Erythroblast (primary cell): ENCODE measurements at regions not wholly inside any gene's neighbourhood (a gene's known extent, or its start where the extent isn't known, plus 50 kb on each side); places are given as distances from the start of the nearest gene placed in this dataset.

ENCODE experiments used
- GATA1 ChIP-seq: IDR thresholded peaks from 2 replicates; pipeline ENCODE4 v1.6.1; 2011; ENCODE audit warnings: low read depth, mild to moderate bottlenecking, control low read depth, low read length, moderate library complexity
- POLR2A ChIP-seq: IDR thresholded peaks from 2 replicates; pipeline ENCODE4 v1.6.1; 2011; ENCODE audit warnings: mild to moderate bottlenecking, low read length

DNA sequence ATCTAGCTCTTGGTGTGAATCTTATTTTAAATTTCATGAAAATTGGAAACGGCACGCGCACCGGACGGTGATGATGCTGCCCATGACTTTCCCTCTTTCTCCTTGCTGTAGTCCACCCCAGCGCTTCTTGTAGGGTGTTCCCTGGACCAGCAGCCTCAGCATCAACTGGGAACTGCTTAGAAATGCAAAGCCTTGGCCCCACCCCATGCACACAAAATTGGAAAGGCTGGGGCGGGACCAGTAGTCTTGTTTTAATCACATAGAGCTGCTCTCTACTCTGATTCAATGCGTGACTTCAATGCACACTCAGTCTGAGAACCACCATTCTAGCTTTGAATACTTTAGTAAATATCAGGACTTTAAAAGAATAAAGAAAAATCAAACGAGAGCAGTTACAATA lies 427.1 kb downstream of the EFNB2 start:
- TF ChIP-seq POLR2A, result no peak
- no peak for TF ChIP-seq GATA1
